ENCODE measurements at regions not wholly inside any gene's neighbourhood (a gene's known extent, or its start where the extent isn't known, plus 50 kb on each side); places are given as distances from the start of the nearest gene placed in this dataset.

DNA sequence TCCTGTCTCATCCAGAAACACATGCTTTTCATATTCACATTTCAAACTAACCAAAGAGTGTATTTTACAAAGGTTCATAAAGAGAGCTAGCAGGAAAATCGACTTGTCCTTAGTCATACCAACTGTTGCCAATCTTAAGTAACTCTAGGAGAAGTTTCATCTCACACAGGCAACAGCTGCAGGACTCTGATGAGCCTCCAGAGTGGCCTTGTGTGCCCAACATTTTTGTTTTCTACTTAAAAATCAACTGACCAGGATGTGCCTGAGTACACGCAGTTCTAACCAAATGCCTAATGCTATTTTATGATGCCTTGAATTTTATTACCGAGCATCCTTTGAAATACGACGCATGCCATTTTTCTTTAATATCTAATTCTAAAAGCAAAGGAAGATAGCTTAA is 595.9 kb upstream of the LRRTM4 start:
- Histone ChIP-seq H3K79me1 (ENCODE audit: insufficient read depth, low read depth, low read length, poor library complexity, severe bottlenecking) (no peaks in the 10 kb centered on the region), H2AFZ (ENCODE audit: low read length) (no peak overlapping the region), H3K27ac (ENCODE audit: insufficient read length, low read depth, low read length) (no peak overlapping the region), H4K20me1 (ENCODE audit: control insufficient read depth, insufficient read depth, insufficient read length) (no peaks in the 10 kb centered on the region), H3K23ac (ENCODE audit: insufficient read length, low read depth, low read length) (no peak overlapping the region), H3K4me1 (ENCODE audit: insufficient read depth, low read length) (no peaks in the 10 kb centered on the region), H3K27me3 (ENCODE audit: insufficient read depth, low read length) (no peaks in the 10 kb centered on the region), H3K4ac (ENCODE audit: low read depth, low read length) (no peak overlapping the region), H3T11ph (ENCODE audit: low read length) (no peak overlapping the region), H2BK20ac (ENCODE audit: low read depth, low read length, poor library complexity, severe bottlenecking) (no peak overlapping the region), H2BK120ac (ENCODE audit: low read depth, low read length, poor library complexity, severe bottlenecking) (no peak overlapping the region), H4K91ac (ENCODE audit: insufficient read length, low read depth, low read length) (no peak overlapping the region), H3K9me3 (ENCODE audit: control insufficient read depth, low read depth, low read length) (no peaks in the 10 kb centered on the region), H3K79me2 (ENCODE audit: insufficient read depth, low read length) (no peaks in the 10 kb centered on the region), H2BK12ac (ENCODE audit: insufficient read length, low read depth, low read length) (no peak overlapping the region), H2BK15ac (ENCODE audit: low read depth, low read length) (no peak overlapping the region), H4K5ac (ENCODE audit: insufficient read length, low read depth, low read length) (no peak overlapping the region), H3K4me2 (ENCODE audit: insufficient read depth, insufficient read length, low read length) (no peak overlapping the region), H2AK5ac (ENCODE audit: insufficient read length, low read length) (no peak overlapping the region), H4K8ac (replicated peaks; ENCODE audit: insufficient read length, low read depth, low read length) (no peak overlapping the region), H3K56ac (ENCODE audit: insufficient read length, low read depth, low read length) (no peak overlapping the region), H3K23me2 (ENCODE audit: insufficient read length, low read depth, low read length, poor library complexity, severe bottlenecking) (no peaks in the 10 kb centered on the region), H3K9ac (ENCODE audit: extremely low read depth, insufficient read length, low read length) (no peak overlapping the region), H2BK5ac (ENCODE audit: insufficient read length, low read length) (no peak overlapping the region), H3K14ac (ENCODE audit: insufficient read depth, low read length) (no peak overlapping the region), H3K18ac (ENCODE audit: insufficient read length, low read depth, low read length) (no peak overlapping the region)
- WGBS (ENCODE audit: extremely low coverage, insufficient read length, low lambda C conversion rate) = no CpG with 5 or more reads among the region's 5 CpGs
- Mint-ChIP-seq H3K9me3 (no peaks in the 10 kb centered on the region), H3K4me1 (no peaks in the 10 kb centered on the region), H3K36me3 (ENCODE audit: insufficient read depth in 1 of 3, low read depth in 3 of 3) (no peaks in the 10 kb centered on the region), H3K27ac (no peak overlapping the region), H3K27me3 (ENCODE audit: low read depth) (no peaks in the 10 kb centered on the region), H3K4me3 (no peak overlapping the region)
- no peak for DNase-seq
- TF ChIP-seq CTCF (conservative IDR thresholded peaks at IDR 0.05) = no peak

Data from H9 (cell line).